Ramos (cell line): ENCODE measurements at regions not wholly inside any gene's neighbourhood (a gene's known extent, or its start where the extent isn't known, plus 50 kb on each side); places are given as distances from the start of the nearest gene placed in this dataset.

ENCODE experiments used
- in situ Hi-C: fragments of 300-500 bp; cut with MboI; formaldehyde crosslinking; loops from one replicate; pipeline ENCODE4 v1.14.3; 2022; ENCODE audit warnings: low sequenced_read_pairs; ENCODE audit not compliant: unreplicated experiment

GRCh38 chr21:31395268-31395667 lies 51.2 kb upstream of the TIAM1 start:
- in situ Hi-C loops: no loop called here

- in situ Hi-C loops: no loop called here
Measured at GRCh38 chr21:31394309-31394708, 50.2 kb upstream of the TIAM1 start.
